Trophoblast cell (in vitro differentiated cells and primary cell): ENCODE measurements at regions not wholly inside any gene's neighbourhood (a gene's known extent, or its start where the extent isn't known, plus 50 kb on each side); places are given as distances from the start of the nearest gene placed in this dataset.
A peak's percentile ranks its signal among the peaks of the same experiment; 100 is the strongest.

ENCODE experiments used
- DNase-seq, 2 donors: peaks; one replicate each; pipeline ENCODE4 v3.0.0-alpha.2; 2016
- H2AFZ ChIP-seq: 2 replicates; pipeline ENCODE4 v1.6.1; 2013; ENCODE audit warnings: low read length, moderate library complexity, mild to moderate bottlenecking; ENCODE audit not compliant: insufficient read depth, poor library complexity
- H2AK5ac ChIP-seq: 2 replicates; pipeline ENCODE4 v1.6.1; 2013; ENCODE audit warnings: mild to moderate bottlenecking, low read length
- H2BK120ac ChIP-seq: 2 replicates; pipeline ENCODE4 v1.6.1; 2013; ENCODE audit warnings: low read length, mild to moderate bottlenecking, moderate library complexity; ENCODE audit not compliant: insufficient read depth, poor library complexity
- H2BK12ac ChIP-seq: 2 replicates; pipeline ENCODE4 v1.6.1; 2013; ENCODE audit warnings: mild to moderate bottlenecking, low read length, moderate library complexity
- H2BK5ac ChIP-seq: 2 replicates; pipeline ENCODE4 v1.6.1; 2013; ENCODE audit warnings: low read length, low read depth, moderate library complexity, mild to moderate bottlenecking; ENCODE audit not compliant: poor library complexity
- H3K14ac ChIP-seq: 2 replicates; pipeline ENCODE4 v1.6.1; 2013; ENCODE audit warnings: mild to moderate bottlenecking, low read length
- H3K18ac ChIP-seq: 2 replicates; pipeline ENCODE4 v1.6.1; 2013; ENCODE audit warnings: mild to moderate bottlenecking, low read length
- H3K23ac ChIP-seq: 2 replicates; pipeline ENCODE4 v1.6.1; 2013; ENCODE audit warnings: low read length
- H3K27ac ChIP-seq: 2 replicates; pipeline ENCODE4 v1.5.1; 2013; ENCODE audit warnings: low read depth, mild to moderate bottlenecking, inconsistent platforms, low read length, moderate library complexity
- H3K27me3 ChIP-seq: 2 replicates; pipeline ENCODE4 v1.6.1; 2013; ENCODE audit warnings: inconsistent platforms, mild to moderate bottlenecking, low read length, moderate library complexity; ENCODE audit not compliant: insufficient read depth
- H3K36me3 ChIP-seq, 2 experiments: 1 replicate in 1 of 2; 2 replicates in 1 of 2; pipeline ENCODE4 v1.6.1; 2013; ENCODE audit warnings: low read length in 2 of 2, mild to moderate bottlenecking in 2 of 2, moderate library complexity in 1 of 2; ENCODE audit not compliant: insufficient read depth in 2 of 2, control insufficient read depth in 1 of 2
- H3K4ac ChIP-seq: 2 replicates; pipeline ENCODE4 v1.6.1; 2013; ENCODE audit warnings: low read depth, mild to moderate bottlenecking, low read length, moderate library complexity
- H3K4me1 ChIP-seq, 2 experiments: 1 replicate in 1 of 2; 2 replicates in 1 of 2; pipeline ENCODE4 v1.6.1; 2013; ENCODE audit warnings: low read length in 2 of 2, mild to moderate bottlenecking in 2 of 2, moderate library complexity in 1 of 2; ENCODE audit not compliant: insufficient read depth in 2 of 2, control insufficient read depth in 1 of 2
- H3K4me2 ChIP-seq: 2 replicates; pipeline ENCODE4 v1.6.1; 2013; ENCODE audit warnings: inconsistent platforms, mild to moderate bottlenecking, low read length, moderate library complexity
- H3K4me3 ChIP-seq: 2 replicates; pipeline ENCODE4 v1.5.1; 2013; ENCODE audit warnings: mild to moderate bottlenecking, low read depth, low read length, inconsistent platforms
- H3K79me1 ChIP-seq: one replicate; pipeline ENCODE4 v1.6.1; 2013; ENCODE audit warnings: low read length
- H3K79me2 ChIP-seq: 2 replicates; pipeline ENCODE4 v1.6.1; 2013; ENCODE audit warnings: low read length, mild to moderate bottlenecking; ENCODE audit not compliant: control insufficient read depth, insufficient read depth, poor library complexity
- H3K9ac ChIP-seq: 2 replicates; pipeline ENCODE4 v1.6.1; 2013; ENCODE audit warnings: mild to moderate bottlenecking, low read length
- H3K9me3 ChIP-seq: 2 replicates; pipeline ENCODE4 v1.6.1; 2013; ENCODE audit warnings: low read depth, mild to moderate bottlenecking, control low read depth, inconsistent platforms, low read length; ENCODE audit not compliant: insufficient read depth
- H4K12ac ChIP-seq: 2 replicates; pipeline ENCODE4 v1.6.1; 2013; ENCODE audit warnings: low read depth, mild to moderate bottlenecking, low read length, moderate library complexity
- H4K8ac ChIP-seq: 2 replicates; pipeline ENCODE4 v1.6.1; 2013; ENCODE audit warnings: low read depth, mild to moderate bottlenecking, low read length, moderate library complexity
- H4K91ac ChIP-seq: one replicate; pipeline ENCODE4 v1.6.1; 2013; ENCODE audit warnings: low read depth, mild to moderate bottlenecking, low read length, moderate library complexity
- WGBS: extraction: QIAGEN DNeasy Blood & Tissue Kit; methylation state at CpG from one replicate; pipeline ENCODE4 v1.1.7; 2013; ENCODE audit warnings: missing lambda C conversion rate; ENCODE audit not compliant: insufficient read length, insufficient coverage; ENCODE audit errors: extremely low coverage; 5-methylcytosine and 5-hydroxymethylcytosine counted together

DNA sequence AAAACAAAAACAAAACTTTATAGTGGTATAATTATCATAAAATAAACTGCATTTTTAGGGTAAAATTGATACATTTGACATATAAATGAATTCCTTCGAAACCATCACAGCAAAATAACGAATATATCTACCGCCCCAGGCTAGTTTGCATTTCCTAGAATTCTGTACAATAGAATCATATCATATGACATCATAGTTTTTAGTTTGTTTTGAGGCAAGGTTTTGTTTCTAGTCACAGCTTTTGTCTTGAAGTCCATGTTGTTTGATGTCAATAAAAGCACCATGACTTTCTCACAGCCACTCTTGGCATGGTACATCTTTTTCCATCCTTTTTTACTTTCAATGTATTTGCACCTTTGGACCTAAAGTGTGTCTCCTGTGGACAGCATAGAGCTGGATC, 102.9 kb downstream of the FOXL3 start:
- Histone ChIP-seq H2BK12ac (no peak overlapping the region), H3K27me3 (no peaks in the 10 kb centered on the region), H3K23ac (no peak overlapping the region), H3K4me3 (no peak overlapping the region), H4K91ac (no peak overlapping the region), H2AK5ac (no peak overlapping the region), H3K18ac (no peak overlapping the region), H2BK120ac (no peak overlapping the region), H3K14ac (no peak overlapping the region), H3K27ac (no peak overlapping the region), H2BK5ac (no peak overlapping the region), H3K79me1 (no peaks in the 10 kb centered on the region), H3K36me3 (no peaks in the 10 kb centered on the region), H3K4me1 (no peaks in the 10 kb centered on the region), H2AFZ (no peak overlapping the region), H3K4me2 (no peak overlapping the region), H3K4ac (no peak overlapping the region), H3K9me3 (peaks cover 17% of the 10 kb centered on the region), H3K79me2 (no peaks in the 10 kb centered on the region), H4K8ac (no peak overlapping the region), H3K9ac (no peak overlapping the region), H4K12ac (no peak overlapping the region)
- WGBS, result no CpG with 5 or more reads among the region's 3 CpGs
- no peak for DNase-seq

DNA sequence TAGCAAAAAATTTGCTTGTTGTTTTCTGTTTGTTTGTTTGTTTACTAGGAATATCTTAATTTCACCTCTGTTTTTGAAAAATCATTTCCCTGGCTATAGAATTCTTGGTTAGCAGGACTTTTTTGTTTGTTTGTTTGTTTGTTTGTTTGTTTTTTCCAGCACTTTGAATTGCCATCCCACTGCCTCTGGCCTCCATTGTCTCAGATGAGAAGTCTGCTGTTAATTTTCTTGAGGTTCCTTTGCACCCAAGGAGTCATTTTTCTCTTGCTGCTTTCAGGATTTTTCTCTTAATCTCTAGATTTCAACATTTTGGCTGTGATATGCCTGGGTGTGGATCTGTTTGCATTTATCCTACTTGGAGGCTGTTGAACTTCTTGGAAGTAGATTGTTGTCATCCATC, 105.7 kb downstream of the FOXL3 start:
- H3K9ac ChIP-seq, result no peak overlapping the region
- no peak overlapping the region for H3K4me3 ChIP-seq
- no peak overlapping the region for H3K4me2 ChIP-seq
- no peaks in the 10 kb centered on the region for H3K36me3 ChIP-seq
- no peak overlapping the region for H3K18ac ChIP-seq
- H4K12ac ChIP-seq, result no peak overlapping the region
- no peak overlapping the region for H2BK5ac ChIP-seq
- no peaks in the 10 kb centered on the region for H3K79me1 ChIP-seq
- no peak overlapping the region for H4K8ac ChIP-seq
- no peaks in the 10 kb centered on the region for H3K79me2 ChIP-seq
- H4K91ac ChIP-seq, result no peak overlapping the region
- no peak overlapping the region for H3K14ac ChIP-seq
- H3K4ac ChIP-seq, result no peak overlapping the region
- H3K27me3 ChIP-seq, result peaks cover 3% of the 10 kb centered on the region
- no peak overlapping the region for H2AFZ ChIP-seq
- no peak overlapping the region for H2BK12ac ChIP-seq
- no peak overlapping the region for H3K27ac ChIP-seq
- H2AK5ac ChIP-seq, result no peak overlapping the region
- no peak for DNase-seq
- no peak overlapping the region for H2BK120ac ChIP-seq
- peaks cover 22% of the 10 kb centered on the region for H3K9me3 ChIP-seq
- no peak overlapping the region for H3K23ac ChIP-seq
- H3K4me1 ChIP-seq, result no peaks in the 10 kb centered on the region

DNA sequence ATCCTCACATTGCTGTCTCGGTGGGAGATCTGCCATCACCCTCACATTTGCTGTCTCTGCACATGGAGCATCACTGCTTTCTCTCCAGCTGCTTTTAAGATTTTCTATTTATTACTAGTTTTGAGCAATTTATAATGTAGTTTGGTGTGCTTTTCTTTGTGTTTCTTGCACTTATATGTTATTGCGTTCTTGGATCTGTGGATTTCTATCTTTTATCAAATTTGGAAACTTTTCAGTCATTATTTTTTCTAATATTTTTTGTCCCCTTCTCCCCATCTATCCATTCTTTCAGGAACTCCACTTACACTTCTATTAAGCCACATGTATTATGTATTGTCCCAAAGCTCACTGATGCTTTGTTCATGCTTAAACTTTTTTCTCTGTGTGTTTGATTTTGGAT, 108.9 kb downstream of the FOXL3 start:
- H3K4me2 ChIP-seq, result no peak overlapping the region
- H3K27ac ChIP-seq, result no peak overlapping the region
- no peak overlapping the region for H2AK5ac ChIP-seq
- no peaks in the 10 kb centered on the region for H3K79me2 ChIP-seq
- H3K79me1 ChIP-seq, result no peaks in the 10 kb centered on the region
- no peak overlapping the region for H2AFZ ChIP-seq
- H3K18ac ChIP-seq, result no peak overlapping the region
- no peak overlapping the region for H2BK5ac ChIP-seq
- DNase-seq, result no peak
- no peaks in the 10 kb centered on the region for H3K4me1 ChIP-seq
- WGBS, result no CpG with 5 or more reads among the region's 2 CpGs
- H3K9ac ChIP-seq, result no peak overlapping the region
- no peak overlapping the region for H3K23ac ChIP-seq
- no peak overlapping the region for H3K14ac ChIP-seq
- H3K4ac ChIP-seq, result no peak overlapping the region
- peaks cover 31% of the 10 kb centered on the region for H3K9me3 ChIP-seq
- H3K27me3 ChIP-seq, result peaks cover 3% of the 10 kb centered on the region
- H2BK120ac ChIP-seq, result no peak overlapping the region
- H3K36me3 ChIP-seq, result no peaks in the 10 kb centered on the region
- no peak overlapping the region for H4K91ac ChIP-seq
- peak overlapping the region; percentile 8 for H3K4me3 ChIP-seq
- H2BK12ac ChIP-seq, result no peak overlapping the region
- H4K12ac ChIP-seq, result no peak overlapping the region
- no peak overlapping the region for H4K8ac ChIP-seq

DNA sequence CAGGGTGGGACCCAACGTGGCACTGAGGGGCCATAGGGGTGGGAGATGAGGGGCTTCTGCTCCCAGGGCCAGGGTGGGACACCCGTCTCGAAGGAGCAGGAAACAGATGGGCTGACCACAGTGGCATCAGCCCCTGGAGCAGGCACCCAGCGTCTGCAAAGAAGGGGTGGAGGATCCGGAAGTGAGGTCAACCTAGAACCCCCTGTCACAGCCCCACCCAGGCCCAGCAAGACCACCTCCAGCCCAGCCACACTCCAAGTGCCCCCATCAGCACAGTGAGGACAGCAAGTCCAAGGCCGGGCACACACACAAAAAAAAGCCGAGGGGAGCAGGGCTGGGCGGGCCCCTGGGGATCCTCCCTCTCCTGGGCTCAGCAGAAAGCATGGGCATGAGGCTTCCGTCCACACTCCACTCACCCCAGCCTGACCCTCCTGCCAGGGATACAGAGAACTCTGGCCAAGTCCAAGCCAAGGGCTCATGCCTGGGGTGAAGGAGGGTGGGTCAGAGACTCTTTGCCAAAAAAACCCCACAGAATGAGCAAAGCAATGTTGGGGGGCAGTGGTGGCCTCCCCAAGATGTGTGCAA, 111.0 kb downstream of the FOXL3 start:
- no peak for DNase-seq
- Histone ChIP-seq H3K4me3 (peak overlapping the region; percentile 13), H3K36me3 (no peaks in the 10 kb centered on the region), H3K18ac (no peak overlapping the region), H3K4me1 (no peaks in the 10 kb centered on the region), H3K79me2 (no peaks in the 10 kb centered on the region), H4K12ac (no peak overlapping the region), H3K27ac (no peak overlapping the region), H2BK12ac (no peak overlapping the region), H2BK5ac (no peak overlapping the region), H2BK120ac (no peak overlapping the region), H3K4me2 (no peak overlapping the region), H3K9me3 (peaks cover 33% of the 10 kb centered on the region), H3K23ac (no peak overlapping the region), H3K79me1 (no peaks in the 10 kb centered on the region), H2AFZ (no peak overlapping the region), H3K14ac (no peak overlapping the region), H3K9ac (no peak overlapping the region), H3K27me3 (peaks cover 3% of the 10 kb centered on the region), H3K4ac (no peak overlapping the region), H4K91ac (no peak overlapping the region), H4K8ac (no peak overlapping the region), H2AK5ac (no peak overlapping the region)
- no CpG with 5 or more reads among the region's 9 CpGs for WGBS
